ENCODE measurements at regions not wholly inside any gene's neighbourhood (a gene's known extent, or its start where the extent isn't known, plus 50 kb on each side); places are given as distances from the start of the nearest gene placed in this dataset.
"Not testable (repeated sequence)": the region's sequence is repeated elsewhere in the genome, so short reads cannot be mapped to it uniquely, and the experiment has no call there.

DNA sequence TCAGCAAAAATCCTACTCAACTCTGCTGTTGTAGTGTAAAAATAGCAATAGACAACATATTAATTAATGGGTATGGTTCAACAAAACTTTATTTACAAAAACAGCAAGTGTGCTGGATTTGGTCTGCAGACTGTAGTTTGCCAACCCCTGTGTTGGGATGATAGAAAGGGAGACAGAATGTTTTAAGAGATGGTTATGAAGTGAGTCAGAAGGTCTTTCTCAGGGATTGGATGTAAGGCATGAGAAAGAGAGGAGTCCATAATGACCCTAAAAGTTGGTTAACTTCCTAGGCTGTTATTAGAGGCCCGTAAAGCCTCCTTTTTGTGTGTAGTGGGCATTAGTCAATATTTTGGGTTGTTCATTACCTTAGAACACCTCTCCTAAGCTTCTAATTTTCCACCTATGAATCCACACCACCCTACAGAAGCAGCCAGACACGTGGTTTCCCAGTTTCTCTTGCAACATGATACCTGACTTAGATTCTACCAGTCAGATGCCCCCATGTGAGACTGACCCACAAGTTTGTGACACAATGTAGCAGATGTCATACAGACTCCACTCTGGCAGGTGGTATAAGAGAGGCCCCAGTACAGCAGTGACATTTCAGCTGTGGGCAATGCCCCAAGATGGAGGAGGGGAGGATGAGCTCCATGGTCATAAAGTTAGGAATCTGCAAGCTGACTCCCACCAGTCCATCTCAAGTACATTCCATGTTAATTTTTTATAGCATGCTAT lies 1015.6 kb downstream of the KCNMA1 start:
- ATAC-seq (no peak), DNase-seq (ENCODE audit: low spot score) (no peak)

DNA sequence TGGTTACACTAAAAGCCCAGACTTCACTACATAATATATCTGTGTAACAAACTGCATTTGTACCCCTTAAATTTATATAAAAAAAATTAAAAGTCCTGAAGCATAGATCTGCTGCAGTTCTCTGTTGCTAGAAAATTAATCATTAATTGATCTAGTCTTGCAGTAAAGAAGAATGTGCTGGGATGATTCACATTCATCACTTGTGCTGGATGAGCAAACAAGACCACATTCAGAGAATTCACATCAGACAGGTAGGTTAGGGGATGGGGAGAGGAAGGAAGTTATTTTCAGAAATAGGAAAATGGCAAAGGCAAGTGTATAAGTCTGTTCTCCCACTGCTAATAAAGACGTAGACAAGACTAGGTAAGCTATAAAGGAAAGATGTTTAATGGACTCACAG lies 1019.0 kb downstream of the KCNMA1 start:
- ATAC-seq, result no peak
- DNase-seq (ENCODE audit: low spot score), result no peak

DNA sequence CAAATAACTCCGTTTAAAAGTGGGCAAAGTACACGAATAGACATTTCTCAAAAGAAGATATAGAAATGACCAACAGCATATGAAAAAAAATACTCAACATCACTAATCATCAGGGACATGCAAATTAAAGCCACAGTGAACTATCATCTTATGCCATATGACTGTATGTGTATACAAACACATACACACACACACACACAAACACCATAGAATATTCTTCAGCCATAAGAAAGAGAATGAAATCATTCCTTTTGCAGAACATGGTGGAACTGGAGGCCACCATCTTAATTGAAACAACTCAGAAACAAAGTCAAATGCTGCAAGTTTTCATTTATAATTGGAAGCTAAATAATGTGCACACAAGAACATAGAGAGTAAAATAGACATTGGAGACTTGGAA lies 1019.4 kb downstream of the KCNMA1 start:
- ATAC-seq (no peak), DNase-seq (ENCODE audit: low spot score) (no peak)

DNA sequence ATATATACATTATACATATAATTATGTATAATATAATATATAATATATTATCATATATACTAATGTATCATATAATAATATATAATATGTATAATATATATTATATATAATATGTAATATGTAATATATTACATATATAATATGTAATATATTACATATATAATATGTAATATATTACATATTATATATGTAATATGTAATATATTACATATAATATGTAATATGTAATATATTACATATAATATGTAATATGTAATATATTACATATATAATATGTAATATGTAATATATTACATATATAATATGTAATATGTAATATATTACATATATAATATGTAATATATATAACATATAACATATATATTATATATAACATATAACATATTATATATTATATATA lies 1020.9 kb downstream of the KCNMA1 start:
- not testable (repeated sequence) for ATAC-seq; DNase-seq (ENCODE audit: low spot score)

DNA sequence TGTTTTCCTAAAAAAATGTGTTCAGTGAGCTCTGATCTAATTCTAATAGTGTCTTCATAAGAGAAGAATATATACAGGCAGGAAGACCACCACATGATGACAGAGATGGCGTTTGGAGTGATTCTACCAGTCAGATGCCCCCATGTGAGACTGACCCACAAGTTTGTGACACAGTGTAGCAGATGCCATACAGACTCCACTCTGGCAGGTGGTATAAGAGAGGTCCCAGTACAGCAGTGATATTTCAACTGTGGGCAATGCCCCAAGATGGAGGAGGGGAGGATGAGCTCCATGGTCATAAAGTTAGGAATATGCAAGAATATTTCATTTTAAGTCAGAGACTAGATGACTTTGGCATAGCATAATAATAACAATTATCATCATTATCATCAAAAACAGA lies 1022.6 kb downstream of the KCNMA1 start:
- DNase-seq (ENCODE audit: low spot score) (no peak), ATAC-seq (no peak)

Data from left lobe of liver (tissue), 2 donors.